Left lung (tissue), 4 donors: ENCODE measurements at regions not wholly inside any gene's neighbourhood (a gene's known extent, or its start where the extent isn't known, plus 50 kb on each side); places are given as distances from the start of the nearest gene placed in this dataset.

Source experiments
- ATAC-seq: fragments of 200-7000 bp; cut with Tn5 transposase; one replicate; pipeline ENCODE4 v1.9.1; 2020; ENCODE audit warnings: moderate library complexity
- DNase-seq, 4 donors: peaks; one replicate each; pipeline ENCODE4 v3.0.0-alpha.2; 2013 to 2020
- H3K27ac ChIP-seq, 2 donors: fragments of 200-600 bp; sonication (generic) in 1 of 2; one replicate each; pipeline versions ENCODE4 v1.5.0 to v1.8.0; 2020 to 2021
- H3K27me3 ChIP-seq, 2 donors: fragments of 200-600 bp; sonication (generic) in 1 of 2; one replicate each; pipeline versions ENCODE4 v1.5.0 to v1.8.0; 2020 to 2021
- H3K36me3 ChIP-seq, 2 donors: fragments of 200-600 bp; sonication (generic) in 1 of 2; one replicate each; pipeline versions ENCODE4 v1.5.0 to v1.8.0; 2020 to 2021
- H3K4me1 ChIP-seq, 2 donors: fragments of 200-600 bp; one replicate each; pipeline ENCODE4 v1.8.0; 2021
- H3K4me3 ChIP-seq, 2 donors: fragments of 200-600 bp; sonication (generic) in 1 of 2; one replicate each; pipeline versions ENCODE4 v1.5.0 to v1.8.0; 2020 to 2021; ENCODE audit warnings: mild to moderate bottlenecking in 1 of 2
- H3K9me3 ChIP-seq, 2 donors: fragments of 200-600 bp; sonication (generic) in 1 of 2; one replicate each; pipeline versions ENCODE4 v1.5.0 to v1.8.0; 2020 to 2021
- intact Hi-C, 2 donors: fragments of 100-400 bp; cut with DNase I; formaldehyde crosslinking; loops; one replicate each; pipeline versions ENCODE4 v1.11.2 to v1.14.2; 2022
- TF ChIP-seq, protein P1 (sequence below), 2 donors: fragments of 200-600 bp; sonication (generic) in 1 of 2; IDR thresholded peaks; one replicate each; pipeline versions ENCODE4 v1.5.0 to v1.8.0; 2021; ENCODE audit warnings: antibody characterized with exemption in 2 of 2
- donor health status: DM: no; HTN: yes; CAD: no.
- donor health status: DM: no; HTN: no; CAD: no.

DNA sequence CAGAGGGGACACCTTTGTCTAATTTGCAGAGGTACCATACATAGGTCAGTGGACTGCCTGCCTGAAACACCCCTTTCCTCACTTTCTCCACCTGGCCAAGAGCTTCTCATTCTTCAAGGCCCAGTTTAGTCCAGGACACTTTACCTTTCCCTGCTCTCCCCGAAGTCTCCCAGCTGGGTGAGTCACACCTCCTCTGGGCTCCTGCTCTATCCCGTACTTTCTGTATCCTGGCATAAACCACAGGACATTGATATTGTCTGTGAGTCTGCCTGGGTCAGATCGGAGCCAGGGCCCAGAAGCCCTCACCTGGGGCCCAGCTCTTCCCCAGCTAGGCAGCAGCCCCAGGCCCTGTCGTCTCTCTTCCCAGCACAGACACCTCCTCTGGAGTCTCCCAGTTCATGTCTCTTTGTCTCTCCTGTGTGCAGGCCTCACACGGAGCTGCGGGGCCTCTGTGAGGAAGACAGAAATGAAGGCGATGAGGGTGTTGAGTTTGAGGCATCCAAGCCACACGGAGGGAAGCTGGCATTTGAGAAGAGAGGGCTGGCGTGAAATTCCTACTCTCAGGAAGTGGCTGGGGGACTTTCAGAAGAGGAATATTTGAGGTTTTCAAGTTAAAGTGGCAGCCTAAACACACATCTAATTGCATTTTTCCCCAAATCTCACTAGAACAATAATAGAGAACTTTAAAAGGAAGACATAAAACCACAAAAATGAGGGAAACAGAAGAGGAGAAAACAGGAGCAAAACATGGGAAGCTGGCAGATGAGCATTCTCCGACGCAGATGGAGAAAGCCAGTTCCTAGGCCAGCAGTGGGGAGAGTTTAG lies 79.6 kb upstream of the LAPTM4A start:
- TF ChIP-seq, protein P1, sequence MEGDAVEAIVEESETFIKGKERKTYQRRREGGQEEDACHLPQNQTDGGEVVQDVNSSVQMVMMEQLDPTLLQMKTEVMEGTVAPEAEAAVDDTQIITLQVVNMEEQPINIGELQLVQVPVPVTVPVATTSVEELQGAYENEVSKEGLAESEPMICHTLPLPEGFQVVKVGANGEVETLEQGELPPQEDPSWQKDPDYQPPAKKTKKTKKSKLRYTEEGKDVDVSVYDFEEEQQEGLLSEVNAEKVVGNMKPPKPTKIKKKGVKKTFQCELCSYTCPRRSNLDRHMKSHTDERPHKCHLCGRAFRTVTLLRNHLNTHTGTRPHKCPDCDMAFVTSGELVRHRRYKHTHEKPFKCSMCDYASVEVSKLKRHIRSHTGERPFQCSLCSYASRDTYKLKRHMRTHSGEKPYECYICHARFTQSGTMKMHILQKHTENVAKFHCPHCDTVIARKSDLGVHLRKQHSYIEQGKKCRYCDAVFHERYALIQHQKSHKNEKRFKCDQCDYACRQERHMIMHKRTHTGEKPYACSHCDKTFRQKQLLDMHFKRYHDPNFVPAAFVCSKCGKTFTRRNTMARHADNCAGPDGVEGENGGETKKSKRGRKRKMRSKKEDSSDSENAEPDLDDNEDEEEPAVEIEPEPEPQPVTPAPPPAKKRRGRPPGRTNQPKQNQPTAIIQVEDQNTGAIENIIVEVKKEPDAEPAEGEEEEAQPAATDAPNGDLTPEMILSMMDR (IDR thresholded peaks at IDR 0.05): no peak
- no peak overlapping the region for H3K27ac ChIP-seq
- no peaks in the 10 kb centered on the region for H3K9me3 ChIP-seq
- intact Hi-C loops: loop anchor here in 1 of 2 donors (10.0 kb wide), 1 partner anchor 94 kb away; the partner anchor contains the start of gene SDC1
- H3K4me3 ChIP-seq: no peak overlapping the region
- DNase-seq (no peak), ATAC-seq (peak; percentile 42)
- H3K36me3 ChIP-seq: no peaks in the 10 kb centered on the region
- no peaks in the 10 kb centered on the region for H3K4me1 ChIP-seq
- H3K27me3 ChIP-seq: no peaks in the 10 kb centered on the region

DNA sequence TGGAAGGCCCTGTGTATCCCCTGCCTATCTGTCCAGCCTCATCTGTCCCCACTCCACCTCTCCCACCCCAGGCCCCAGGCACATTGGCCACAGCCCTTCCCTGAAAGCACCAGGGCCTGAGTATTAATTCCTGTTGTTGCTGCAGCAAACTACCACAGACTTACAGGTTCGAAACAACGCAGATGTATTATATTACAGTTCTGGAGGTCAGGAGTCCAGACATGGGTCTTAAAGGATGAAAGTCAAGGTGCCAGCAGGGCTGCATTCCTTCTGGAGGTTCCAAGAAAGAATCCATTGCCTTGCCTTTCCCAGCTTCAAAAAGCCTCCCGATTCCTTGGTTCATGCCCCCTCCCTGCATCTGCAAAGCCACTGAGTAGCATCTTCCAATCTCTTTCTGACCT lies 78.7 kb upstream of the LAPTM4A start:
- no peaks in the 10 kb centered on the region for H3K9me3 ChIP-seq
- DNase-seq (no peak), ATAC-seq (no peak)
- no peaks in the 10 kb centered on the region for H3K27me3 ChIP-seq
- no peaks in the 10 kb centered on the region for H3K4me1 ChIP-seq
- intact Hi-C loops: loop anchor here in 1 of 2 donors (10.0 kb wide), 1 partner anchor 95 kb away; the partner anchor contains the start of gene SDC1
- TF ChIP-seq, protein P1 (IDR thresholded peaks at IDR 0.05): no peak
- no peak overlapping the region for H3K4me3 ChIP-seq
- H3K27ac ChIP-seq: no peak overlapping the region
- no peaks in the 10 kb centered on the region for H3K36me3 ChIP-seq

DNA sequence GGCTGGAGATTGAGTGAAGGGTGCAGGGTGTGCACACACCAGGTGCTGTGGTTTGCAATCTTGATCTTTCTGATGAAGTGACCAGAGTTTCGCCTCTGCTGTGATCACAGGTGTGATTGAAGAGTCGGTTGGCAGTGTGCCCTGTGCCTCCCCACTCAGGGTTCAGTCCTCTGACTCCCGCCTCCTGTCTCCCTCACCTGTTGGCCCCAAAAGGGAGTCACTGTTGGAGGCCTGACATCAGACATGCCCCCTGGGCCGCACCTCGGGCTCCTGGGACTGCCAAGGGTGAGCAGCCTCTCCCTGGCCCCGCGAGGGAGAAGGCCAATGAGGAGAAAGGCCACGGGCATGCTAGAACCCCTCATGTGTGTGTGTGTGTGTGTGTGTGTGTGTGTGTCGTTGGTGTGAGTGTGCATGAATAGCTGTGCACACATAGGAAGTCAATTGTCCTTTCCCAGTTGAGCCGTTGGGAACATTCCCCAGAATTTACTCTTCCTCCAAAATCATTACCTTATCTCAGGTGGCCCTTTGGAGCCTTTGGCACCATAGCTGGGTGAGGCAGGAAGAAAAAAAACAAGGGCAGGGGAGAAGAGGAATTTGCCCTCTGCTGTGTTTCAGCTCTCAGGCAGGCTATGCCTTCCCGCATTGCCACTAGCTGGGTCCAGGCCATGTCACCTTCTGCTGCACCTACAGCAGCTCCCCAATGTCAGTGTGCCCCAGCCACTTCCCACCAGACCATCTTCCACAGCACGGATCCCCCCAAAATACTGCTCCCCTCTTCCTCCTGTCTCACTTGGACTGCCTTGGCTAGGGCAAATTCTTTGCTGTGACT lies 78.1 kb upstream of the LAPTM4A start:
- ATAC-seq (peak; percentile 34), DNase-seq (no peak)
- Histone ChIP-seq H3K27ac (no peak overlapping the region), H3K4me3 (no peak overlapping the region), H3K4me1 (no peaks in the 10 kb centered on the region), H3K36me3 (no peaks in the 10 kb centered on the region), H3K9me3 (no peaks in the 10 kb centered on the region), H3K27me3 (no peaks in the 10 kb centered on the region)
- TF ChIP-seq, protein P1 (IDR thresholded peaks at IDR 0.05): no peak
- intact Hi-C loops: loop anchor here in 1 of 2 donors (10.0 kb wide), 1 partner anchor 95 kb away; the partner anchor contains the start of gene SDC1

GRCh38 chr2:20128506-20129330 lies 77.3 kb upstream of the LAPTM4A start:
- H3K9me3 ChIP-seq: no peaks in the 10 kb centered on the region
- H3K27ac ChIP-seq: no peak overlapping the region
- ATAC-seq: no peak
- H3K4me1 ChIP-seq: no peaks in the 10 kb centered on the region
- TF ChIP-seq, protein P1 (IDR thresholded peaks at IDR 0.05): no peak
- intact Hi-C loops: no loop called here
- H3K36me3 ChIP-seq: no peaks in the 10 kb centered on the region
- H3K27me3 ChIP-seq: no peaks in the 10 kb centered on the region
- no peak for DNase-seq
- H3K4me3 ChIP-seq: no peak overlapping the region
